Brain microvascular endothelial cell (primary cell): ENCODE measurements at regions not wholly inside any gene's neighbourhood (a gene's known extent, or its start where the extent isn't known, plus 50 kb on each side); places are given as distances from the start of the nearest gene placed in this dataset.
A peak's percentile ranks its signal among the peaks of the same experiment; 100 is the strongest.
"Not testable (repeated sequence)": the region's sequence is repeated elsewhere in the genome, so short reads cannot be mapped to it uniquely, and the experiment has no call there.

Experiments
- DNase-seq: peaks from one replicate; pipeline ENCODE4 v3.0.0-alpha.2; 2020
- H3K27ac ChIP-seq: fragments of 250-450 bp; sonication (Bioruptor Pico); 2 replicates; pipeline ENCODE4 v1.5.1; 2020; ENCODE audit warnings: mild to moderate bottlenecking, moderate library complexity
- H3K27me3 ChIP-seq: fragments of 250-450 bp; sonication (Bioruptor Pico); replicated peaks from 2 replicates; pipeline ENCODE4 v1.5.1; 2020; ENCODE audit warnings: mild to moderate bottlenecking
- H3K36me3 ChIP-seq: fragments of 250-450 bp; sonication (Bioruptor Pico); replicated peaks from 2 replicates; pipeline ENCODE4 v1.5.1; 2020; ENCODE audit warnings: mild to moderate bottlenecking
- H3K4me3 ChIP-seq: 2 replicates; pipeline ENCODE4 v1.5.1; 2011; ENCODE audit warnings: low read depth, mild to moderate bottlenecking, control low read depth, low read length, moderate library complexity
- in situ Hi-C: cut with HindIII; loops from 2 replicates; pipeline ENCODE4 v1.10.0; 2017; ENCODE audit warnings: low sequenced_read_pairs, low pct_ligation_motif_present
- TF ChIP-seq, protein P1 (sequence below): IDR thresholded peaks from 2 replicates; pipeline ENCODE4 v1.5.1; 2011; ENCODE audit warnings: low read depth, mild to moderate bottlenecking, moderate library complexity, low read length, control low read depth, inconsistent platforms; ENCODE audit errors: missing control alignments

DNA sequence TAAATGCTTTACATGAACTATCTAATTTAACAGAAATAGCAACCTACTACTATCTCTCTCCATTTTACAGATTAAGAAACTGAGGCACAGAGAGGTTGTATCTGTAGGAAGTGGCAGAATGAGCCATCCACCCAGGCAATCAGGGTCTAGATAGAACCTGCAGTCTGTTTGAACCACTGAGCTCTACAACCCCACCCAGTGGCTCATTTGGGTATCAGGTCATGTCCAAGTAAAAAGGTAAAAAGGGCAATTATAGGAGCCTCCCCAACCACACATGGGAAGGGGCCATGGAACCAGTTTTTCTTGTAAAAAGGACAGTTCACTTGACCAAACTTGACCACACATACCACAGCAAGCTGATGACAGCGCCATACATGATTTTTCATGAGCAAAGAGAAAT lies 92.9 kb upstream of the SGCG start:
- in situ Hi-C loops, result no loop called here
- peak; percentile 4 for DNase-seq

DNA sequence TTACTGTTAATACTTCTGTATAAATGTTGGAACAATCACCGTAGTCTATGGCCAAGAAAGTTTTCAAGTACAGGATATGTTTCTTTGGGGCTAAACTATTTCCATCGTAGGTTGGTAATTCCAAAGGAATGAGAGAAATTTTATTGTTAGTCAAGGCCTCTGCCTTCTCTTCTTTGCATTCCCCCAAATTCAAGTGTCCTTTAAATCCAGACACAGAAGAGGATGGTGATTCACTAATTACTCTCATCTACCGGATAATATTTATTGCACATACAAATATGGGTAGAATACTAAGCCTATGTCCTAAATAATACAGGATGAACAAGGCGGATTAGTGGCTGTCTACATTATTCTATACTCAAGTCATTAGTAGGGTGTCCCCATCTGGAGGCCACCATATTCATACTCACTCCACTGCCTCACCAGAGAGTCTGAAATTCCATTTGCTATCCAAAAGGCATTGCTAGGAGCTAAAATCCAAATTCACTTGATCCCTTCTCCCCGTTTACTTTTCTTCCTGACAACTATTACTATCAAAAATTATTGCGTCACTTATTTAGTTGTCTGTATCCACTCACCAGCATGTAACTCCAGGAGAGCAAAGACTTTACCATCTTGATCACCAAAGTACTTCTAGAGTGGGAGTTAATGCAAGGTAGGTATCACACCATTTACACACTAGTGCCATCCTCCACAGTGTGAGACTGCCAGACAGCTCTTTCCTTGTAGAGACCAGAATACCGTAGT lies 82.4 kb upstream of the SGCG start:
- Histone ChIP-seq H3K27me3 (no peaks in the 10 kb centered on the region), H3K4me3 (no peak overlapping the region), H3K27ac (no peak overlapping the region), H3K36me3 (no peaks in the 10 kb centered on the region)
- TF ChIP-seq, protein P1, sequence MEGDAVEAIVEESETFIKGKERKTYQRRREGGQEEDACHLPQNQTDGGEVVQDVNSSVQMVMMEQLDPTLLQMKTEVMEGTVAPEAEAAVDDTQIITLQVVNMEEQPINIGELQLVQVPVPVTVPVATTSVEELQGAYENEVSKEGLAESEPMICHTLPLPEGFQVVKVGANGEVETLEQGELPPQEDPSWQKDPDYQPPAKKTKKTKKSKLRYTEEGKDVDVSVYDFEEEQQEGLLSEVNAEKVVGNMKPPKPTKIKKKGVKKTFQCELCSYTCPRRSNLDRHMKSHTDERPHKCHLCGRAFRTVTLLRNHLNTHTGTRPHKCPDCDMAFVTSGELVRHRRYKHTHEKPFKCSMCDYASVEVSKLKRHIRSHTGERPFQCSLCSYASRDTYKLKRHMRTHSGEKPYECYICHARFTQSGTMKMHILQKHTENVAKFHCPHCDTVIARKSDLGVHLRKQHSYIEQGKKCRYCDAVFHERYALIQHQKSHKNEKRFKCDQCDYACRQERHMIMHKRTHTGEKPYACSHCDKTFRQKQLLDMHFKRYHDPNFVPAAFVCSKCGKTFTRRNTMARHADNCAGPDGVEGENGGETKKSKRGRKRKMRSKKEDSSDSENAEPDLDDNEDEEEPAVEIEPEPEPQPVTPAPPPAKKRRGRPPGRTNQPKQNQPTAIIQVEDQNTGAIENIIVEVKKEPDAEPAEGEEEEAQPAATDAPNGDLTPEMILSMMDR, result no peak
- DNase-seq, result no peak
- in situ Hi-C loops, result no loop called here

More for the DNA sequence above, 92.9 kb upstream of the SGCG start:
- H3K36me3 ChIP-seq, result no peaks in the 10 kb centered on the region
- no peaks in the 10 kb centered on the region for H3K27me3 ChIP-seq
- TF ChIP-seq, protein P1, result peak; percentile 61
- H3K27ac ChIP-seq, result no peak overlapping the region
- H3K4me3 ChIP-seq, result no peak overlapping the region

DNA sequence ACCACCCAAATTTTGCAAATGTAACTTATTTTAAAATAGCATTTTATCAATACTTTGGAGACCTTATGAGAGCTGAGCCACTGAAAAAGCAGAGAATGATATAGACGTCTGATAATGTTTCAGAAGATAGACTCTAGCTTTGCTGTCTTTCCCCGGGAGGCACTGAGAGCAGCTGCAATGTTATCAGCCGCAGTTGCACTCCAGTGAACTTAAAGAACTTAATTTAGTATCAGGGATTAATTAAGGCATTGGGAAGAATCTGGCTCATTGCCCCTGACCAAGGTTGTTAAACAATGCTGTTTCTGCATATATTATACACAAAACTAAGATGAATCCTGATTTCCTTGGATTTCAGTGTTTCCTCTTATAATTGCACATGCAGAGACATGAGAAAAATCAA lies 75.7 kb upstream of the SGCG start:
- no peak overlapping the region for H3K27ac ChIP-seq
- no peaks in the 10 kb centered on the region for H3K27me3 ChIP-seq
- no peak overlapping the region for H3K4me3 ChIP-seq
- no peaks in the 10 kb centered on the region for H3K36me3 ChIP-seq
- no peak for DNase-seq
- in situ Hi-C loops, result no loop called here
- TF ChIP-seq, protein P1, result no peak

DNA sequence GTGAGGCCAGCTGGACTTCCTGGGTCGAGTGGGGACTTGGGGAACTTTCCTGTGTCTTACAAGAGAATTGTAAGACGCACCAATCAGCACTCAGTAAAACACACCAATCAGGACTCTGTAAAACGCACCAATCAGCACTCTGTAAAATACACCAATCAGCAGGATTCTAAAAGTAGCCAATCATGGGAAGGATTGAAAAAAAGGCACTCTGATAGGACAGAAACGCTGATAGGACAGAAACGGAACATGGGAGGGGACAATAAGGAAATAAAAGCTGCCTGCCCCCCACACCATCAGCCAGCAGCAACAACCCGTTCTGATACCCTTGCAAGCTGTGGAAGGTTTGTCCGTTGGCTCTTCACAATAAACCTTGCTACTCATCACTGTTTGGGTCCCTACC lies 73.1 kb upstream of the SGCG start:
- TF ChIP-seq, protein P1, result no peak
- H3K36me3 ChIP-seq, result no peaks in the 10 kb centered on the region
- H3K27me3 ChIP-seq, result no peaks in the 10 kb centered on the region
- H3K4me3 ChIP-seq, result no peak overlapping the region
- DNase-seq, result no peak
- in situ Hi-C loops, result no loop called here
- H3K27ac ChIP-seq, result no peak overlapping the region

DNA sequence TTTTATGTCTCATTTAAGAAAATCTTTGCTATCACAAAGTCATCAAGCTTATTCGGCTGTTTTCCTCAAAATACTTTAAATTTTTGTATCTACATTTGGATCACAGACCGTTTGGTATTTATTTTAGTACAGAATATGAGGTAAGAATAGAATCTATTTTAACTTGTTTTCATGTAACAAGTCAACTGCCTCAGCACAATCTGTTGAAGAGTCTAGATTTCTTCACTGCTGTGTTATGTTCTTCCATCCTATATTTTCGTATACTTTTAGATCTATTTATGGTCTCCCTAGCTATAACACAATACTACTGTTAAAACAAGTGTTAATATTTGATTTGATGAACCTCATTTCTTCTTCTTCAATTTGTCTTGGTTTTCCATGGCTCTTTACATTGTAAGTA lies 61.6 kb upstream of the SGCG start:
- H3K4me3 ChIP-seq, result no peak overlapping the region
- TF ChIP-seq, protein P1, result no peak
- in situ Hi-C loops, result no loop called here
- no peak overlapping the region for H3K27ac ChIP-seq
- no peaks in the 10 kb centered on the region for H3K27me3 ChIP-seq
- no peaks in the 10 kb centered on the region for H3K36me3 ChIP-seq
- DNase-seq, result no peak

DNA sequence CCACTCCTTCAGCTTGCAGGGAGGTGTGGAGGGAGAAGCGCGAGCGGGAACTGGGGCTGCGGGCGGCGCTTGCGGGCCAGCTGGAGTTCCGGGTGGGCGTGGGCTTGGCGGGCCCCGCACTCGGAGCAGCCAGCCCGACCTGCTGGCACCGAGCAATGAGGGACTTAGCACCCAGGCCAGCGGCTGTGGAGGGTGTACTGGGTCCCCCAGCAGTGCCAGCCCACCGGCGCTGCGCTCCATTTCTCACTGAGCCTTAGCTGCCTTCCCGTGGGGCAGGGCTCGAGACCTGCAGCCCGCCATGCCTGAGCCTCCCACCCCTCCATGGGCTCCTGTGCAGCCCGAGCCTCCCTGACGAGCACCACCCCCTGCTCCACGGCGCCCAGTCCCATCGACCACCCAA lies 53.2 kb upstream of the SGCG start:
- H3K36me3 ChIP-seq, H3K4me3 ChIP-seq, DNase-seq, in situ Hi-C loops, H3K27ac ChIP-seq, H3K27me3 ChIP-seq: not testable (repeated sequence)
